Kasumi-1 (cell line): ENCODE measurements at regions not wholly inside any gene's neighbourhood (a gene's known extent, or its start where the extent isn't known, plus 50 kb on each side); places are given as distances from the start of the nearest gene placed in this dataset.

ENCODE experiments used
- DNase-seq, 2 experiments: peaks; one replicate each; lab custom pipeline; 2025; lab: John Stamatoyannopoulos, UW

GRCh38 chr5:123244458-123244857 lies 155.4 kb downstream of the PRDM6 start:
- no peak for DNase-seq
